Inferior parietal cortex (tissue), 1 donor: ENCODE measurements at regions not wholly inside any gene's neighbourhood (a gene's known extent, or its start where the extent isn't known, plus 50 kb on each side); places are given as distances from the start of the nearest gene placed in this dataset.
"Not testable (repeated sequence)": the region's sequence is repeated elsewhere in the genome, so short reads cannot be mapped to it uniquely, and the experiment has no call there.

Experiments used
- DNase-seq: peaks from one replicate; pipeline ENCODE4 v3.0.0-alpha.2; 2016; ENCODE audit errors: extremely low spot score

GRCh38 chr5:89083791-89084190, 200.8 kb upstream of the MEF2C start:
- no peak for DNase-seq

- no peak for DNase-seq
These were observed 198.4 kb upstream of the MEF2C start for GRCh38 chr5:89081360-89081759.

- no peak for DNase-seq
These were observed 197.6 kb upstream of the MEF2C start for GRCh38 chr5:89080467-89081116.

GRCh38 chr5:89072842-89073672, 190.1 kb upstream of the MEF2C start:
- DNase-seq = no peak

- no peak for DNase-seq
These were observed 189.0 kb upstream of the MEF2C start for GRCh38 chr5:89071941-89072331.

GRCh38 chr5:89071101-89071940, 188.3 kb upstream of the MEF2C start:
- DNase-seq = no peak

GRCh38 chr5:89069591-89069990, 186.6 kb upstream of the MEF2C start:
- DNase-seq = no peak

GRCh38 chr5:89067362-89067761, 184.4 kb upstream of the MEF2C start:
- no peak for DNase-seq

GRCh38 chr5:89065919-89066318, 182.9 kb upstream of the MEF2C start:
- no peak for DNase-seq

GRCh38 chr5:89064736-89065135, 181.8 kb upstream of the MEF2C start:
- peak; percentile 61 for DNase-seq

- DNase-seq = no peak
These were observed 181.1 kb upstream of the MEF2C start for GRCh38 chr5:89064054-89064453.

GRCh38 chr5:89060768-89061167, 177.8 kb upstream of the MEF2C start:
- DNase-seq = no peak

GRCh38 chr5:89059274-89059673, 176.3 kb upstream of the MEF2C start:
- no peak for DNase-seq

- DNase-seq = no peak
These were observed 172.7 kb upstream of the MEF2C start for GRCh38 chr5:89055695-89056085.

- DNase-seq = no peak
These were observed 172.2 kb upstream of the MEF2C start for GRCh38 chr5:89055015-89055694.

- DNase-seq = no peak
These were observed 170.6 kb upstream of the MEF2C start for GRCh38 chr5:89053547-89053946.

- DNase-seq = not testable (repeated sequence)
These were observed 167.1 kb upstream of the MEF2C start for GRCh38 chr5:89050062-89050461.

- no peak for DNase-seq
These were observed 164.6 kb upstream of the MEF2C start for GRCh38 chr5:89047571-89047970.

- DNase-seq = no peak
These were observed 162.2 kb upstream of the MEF2C start for GRCh38 chr5:89045216-89045615.

GRCh38 chr5:89044674-89045200, 161.8 kb upstream of the MEF2C start:
- DNase-seq = no peak

- no peak for DNase-seq
These were observed 160.7 kb upstream of the MEF2C start for GRCh38 chr5:89043676-89044075.

- no peak for DNase-seq
These were observed 159.8 kb upstream of the MEF2C start for GRCh38 chr5:89042746-89043145.
